ENCODE measurements at regions not wholly inside any gene's neighbourhood (a gene's known extent, or its start where the extent isn't known, plus 50 kb on each side); places are given as distances from the start of the nearest gene placed in this dataset.

DNA sequence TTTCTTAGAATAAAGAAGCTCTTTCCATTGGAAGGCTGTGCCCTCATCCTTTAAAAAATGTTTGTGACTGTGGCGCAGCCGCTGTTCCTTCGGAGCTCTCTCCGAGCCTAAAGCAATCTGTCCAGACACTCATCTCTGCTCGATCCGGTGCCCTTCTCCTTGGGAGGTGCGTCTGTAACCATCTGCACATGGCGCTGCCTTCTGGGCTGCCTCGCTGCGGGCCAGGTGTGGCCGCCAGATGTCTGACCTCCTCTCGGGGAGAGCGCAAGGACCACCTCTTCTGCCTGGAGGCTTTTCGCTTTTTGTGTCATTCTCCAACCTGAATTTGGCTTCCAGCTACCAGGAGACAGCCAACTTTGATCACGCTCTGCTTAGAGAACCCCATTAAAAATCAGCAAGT lies 153.4 kb upstream of the PTCH1 start:
- no peak for TF ChIP-seq CTCF (IDR thresholded peaks at IDR 0.05)
- no peak for TF ChIP-seq POLR2A (IDR thresholded peaks at IDR 0.05)

Measured in right lobe of liver (tissue), 4 donors.